ENCODE measurements at regions not wholly inside any gene's neighbourhood (a gene's known extent, or its start where the extent isn't known, plus 50 kb on each side); places are given as distances from the start of the nearest gene placed in this dataset.

DNA sequence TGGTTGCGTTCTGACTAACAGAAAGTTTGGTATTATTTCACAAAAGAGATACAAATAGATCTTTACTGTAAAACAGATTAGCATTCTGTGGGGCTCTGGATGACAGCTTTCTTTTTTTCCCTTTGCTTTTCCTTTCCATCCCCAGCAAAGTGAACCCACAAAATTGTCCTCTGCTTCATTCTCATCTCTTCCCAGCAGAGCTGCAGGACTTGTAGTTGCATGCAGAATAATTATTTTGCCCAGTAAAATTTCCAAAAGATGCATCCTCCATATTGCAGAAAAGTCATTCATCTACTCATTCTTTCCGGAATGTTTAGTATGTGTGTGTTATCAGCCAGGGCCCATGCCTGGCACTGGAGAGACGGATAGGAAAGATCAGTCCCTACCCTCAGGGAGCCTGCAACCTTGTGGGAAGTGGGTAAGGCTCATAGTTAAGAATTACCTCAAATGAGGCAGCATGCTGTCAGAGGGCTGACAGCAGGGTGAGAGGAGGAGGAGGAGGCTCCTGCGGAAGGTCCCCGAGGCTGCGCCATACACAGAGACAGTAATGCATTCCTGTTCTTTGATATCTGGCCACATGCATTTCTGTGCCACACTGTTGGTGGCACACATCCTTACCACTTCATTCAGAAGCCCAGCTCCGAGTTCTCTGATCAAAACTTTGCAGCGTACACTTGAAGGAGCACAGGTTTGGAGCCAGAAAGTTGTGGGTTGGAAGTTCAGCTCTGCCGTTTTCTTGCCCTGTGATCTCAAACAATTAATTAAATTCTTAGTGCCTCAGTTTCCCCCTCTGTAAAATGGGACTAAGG is 225.4 kb downstream of the MYCN start:
- TF ChIP-seq ZNF23 (tag by site-specific recombination; IDR thresholded peaks at IDR 0.05; ENCODE audit: borderline replicate concordance) = no peak
- TF ChIP-seq ZNF133 (tag by site-specific recombination; IDR thresholded peaks at IDR 0.05) = no peak
- TF ChIP-seq ZIC2 (tag by site-specific recombination; IDR thresholded peaks at IDR 0.05) = no peak
- TF ChIP-seq, protein P1, sequence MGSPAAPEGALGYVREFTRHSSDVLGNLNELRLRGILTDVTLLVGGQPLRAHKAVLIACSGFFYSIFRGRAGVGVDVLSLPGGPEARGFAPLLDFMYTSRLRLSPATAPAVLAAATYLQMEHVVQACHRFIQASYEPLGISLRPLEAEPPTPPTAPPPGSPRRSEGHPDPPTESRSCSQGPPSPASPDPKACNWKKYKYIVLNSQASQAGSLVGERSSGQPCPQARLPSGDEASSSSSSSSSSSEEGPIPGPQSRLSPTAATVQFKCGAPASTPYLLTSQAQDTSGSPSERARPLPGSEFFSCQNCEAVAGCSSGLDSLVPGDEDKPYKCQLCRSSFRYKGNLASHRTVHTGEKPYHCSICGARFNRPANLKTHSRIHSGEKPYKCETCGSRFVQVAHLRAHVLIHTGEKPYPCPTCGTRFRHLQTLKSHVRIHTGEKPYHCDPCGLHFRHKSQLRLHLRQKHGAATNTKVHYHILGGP (tag by site-specific recombination; IDR thresholded peaks at IDR 0.05) = no peak
- TF ChIP-seq SP3 (tag by site-specific recombination; IDR thresholded peaks at IDR 0.05) = no peak
- no peak for TF ChIP-seq CTCF (tag by site-specific recombination; IDR thresholded peaks at IDR 0.05)
- no peak for TF ChIP-seq SP2 (tag by site-specific recombination; IDR thresholded peaks at IDR 0.05)
- TF ChIP-seq ZNF157 (tag by site-specific recombination; IDR thresholded peaks at IDR 0.05) = no peak
